Psoas muscle (tissue), 7 donors: ENCODE measurements at regions not wholly inside any gene's neighbourhood (a gene's known extent, or its start where the extent isn't known, plus 50 kb on each side); places are given as distances from the start of the nearest gene placed in this dataset.
"Not testable (repeated sequence)": the region's sequence is repeated elsewhere in the genome, so short reads cannot be mapped to it uniquely, and the experiment has no call there.

Source experiments
- ATAC-seq, 4 donors: fragments of 200-7000 bp; cut with Tn5 transposase; one replicate each; pipeline ENCODE4 v1.9.1; 2020; ENCODE audit warnings: moderate library complexity in 3 of 4, mild to moderate bottlenecking in 2 of 4
- DNase-seq, 2 donors: peaks; one replicate each; pipeline ENCODE4 v3.0.0-alpha.2; 2020
- H3K27ac ChIP-seq: fragments of 200-600 bp; one replicate; pipeline ENCODE4 v1.8.0; 2022
- H3K27me3 ChIP-seq, 3 donors: fragments of 200-600 bp in 1 of 3; one replicate each; pipeline versions ENCODE4 v1.6.1 to v1.8.0; 2013 to 2022; ENCODE audit warnings: low read length in 2 of 3, mild to moderate bottlenecking in 2 of 3, moderate library complexity in 1 of 3; ENCODE audit not compliant: insufficient read depth in 3 of 3
- H3K36me3 ChIP-seq, 2 donors: fragments of 200-600 bp in 1 of 2; one replicate each; pipeline versions ENCODE4 v1.6.1 to v1.8.0; 2013 to 2022; ENCODE audit warnings: low read depth in 1 of 2, mild to moderate bottlenecking in 1 of 2, moderate library complexity in 1 of 2; ENCODE audit not compliant: insufficient read depth in 1 of 2
- H3K4me1 ChIP-seq: fragments of 200-600 bp; one replicate; pipeline ENCODE4 v1.8.0; 2022
- H3K4me3 ChIP-seq: fragments of 200-600 bp; one replicate; pipeline ENCODE4 v1.8.0; 2022; ENCODE audit warnings: mild to moderate bottlenecking
- H3K9me3 ChIP-seq: fragments of 200-600 bp; one replicate; pipeline ENCODE4 v1.8.0; 2022
- CTCF ChIP-seq: fragments of 200-600 bp; IDR thresholded peaks from one replicate; pipeline ENCODE4 v1.8.0; 2022; ENCODE audit warnings: antibody characterized with exemption
- WGBS, 3 donors: extraction: QIAGEN DNeasy Blood & Tissue Kit; methylation state at CpG; one replicate each; pipeline versions ENCODE4 v1.1.6 to v1.1.7; 2013; 5-methylcytosine and 5-hydroxymethylcytosine counted together
- intact Hi-C, 2 donors: fragments of 100-400 bp; cut with DNase I; formaldehyde crosslinking; loops; one replicate each; pipeline versions ENCODE4 v1.11.0 to v1.14.2; 2022
- donor health status: healthy with polysubstance abuse.
- donor health status: DM: no; HTN: no; CAD: no; lungs with moderate emphysema.
- donor health status: Bipolar disorder and iron deficiency.
- donor health status: healthy.
- donor health status: DM: yes; HTN: yes; CAD: no.
- donor health status: DM: no; HTN: no; CAD: no.
- donor health status: DM: yes; HTN: yes; CAD: no.

- intact Hi-C loops: no loop called here
- H3K27ac ChIP-seq: no peak overlapping the region
- WGBS, 3 donors: 90 to 97% (median 93%) methylated on average over 1 of the region's 1 CpG
- H3K27me3 ChIP-seq: no peaks in the 10 kb centered on the region
- ATAC-seq (no peak), DNase-seq (no peak)
- H3K36me3 ChIP-seq: no peaks in the 10 kb centered on the region
- TF ChIP-seq CTCF: no peak
- no peaks in the 10 kb centered on the region for H3K4me1 ChIP-seq
- H3K9me3 ChIP-seq: no peaks in the 10 kb centered on the region
- H3K4me3 ChIP-seq: no peak overlapping the region
Observed at GRCh38 chr13:68895696-68896095, 1211.9 kb upstream of the ATXN8OS start.

- H3K4me3 ChIP-seq, H3K36me3 ChIP-seq, DNase-seq, ATAC-seq, intact Hi-C loops, H3K27ac ChIP-seq, H3K27me3 ChIP-seq, H3K9me3 ChIP-seq, H3K4me1 ChIP-seq: not testable (repeated sequence)
- 51 to 59% (median 57%) methylated on average over 2 of the region's 2 CpGs for WGBS, 3 donors
Observed at GRCh38 chr13:68893721-68894120, 1213.9 kb upstream of the ATXN8OS start.

GRCh38 chr13:68892596-68892995 is 1215.0 kb upstream of the ATXN8OS start:
- DNase-seq, H3K4me1 ChIP-seq, H3K27ac ChIP-seq, H3K9me3 ChIP-seq, H3K4me3 ChIP-seq, intact Hi-C loops, ATAC-seq, H3K36me3 ChIP-seq, H3K27me3 ChIP-seq: not testable (repeated sequence)
- 59 to 69% (median 62%) methylated on average over 3 of the region's 3 CpGs for WGBS, 3 donors

- intact Hi-C loops, DNase-seq: not testable (repeated sequence)
- 84 to 86% (median 86%) methylated on average over 7 of the region's 7 CpGs for WGBS, 3 donors
Observed at GRCh38 chr13:68890101-68890500, 1217.5 kb upstream of the ATXN8OS start.

GRCh38 chr13:68888832-68889231 is 1218.8 kb upstream of the ATXN8OS start:
- H3K4me1 ChIP-seq: no peaks in the 10 kb centered on the region

More at GRCh38 chr13:68890101-68890500, 1217.5 kb upstream of the ATXN8OS start:
- H3K36me3 ChIP-seq, H3K9me3 ChIP-seq, ATAC-seq, H3K4me1 ChIP-seq, H3K27me3 ChIP-seq, H3K27ac ChIP-seq, H3K4me3 ChIP-seq: not testable (repeated sequence)

GRCh38 chr13:68872338-68872737 is 1235.3 kb upstream of the ATXN8OS start:
- TF ChIP-seq CTCF: no peak

More at GRCh38 chr13:68888832-68889231, 1218.8 kb upstream of the ATXN8OS start:
- no peaks in the 10 kb centered on the region for H3K36me3 ChIP-seq
- no peak for TF ChIP-seq CTCF
- no peak overlapping the region for H3K27ac ChIP-seq
- ATAC-seq: no peak
- WGBS, 3 donors: 91 to 96% (median 95%) methylated on average over 4 of the region's 4 CpGs
- no peaks in the 10 kb centered on the region for H3K9me3 ChIP-seq
- DNase-seq: no peak
- intact Hi-C loops: no loop called here
- H3K27me3 ChIP-seq: no peaks in the 10 kb centered on the region
- H3K4me3 ChIP-seq: no peak overlapping the region

More at GRCh38 chr13:68872338-68872737, 1235.3 kb upstream of the ATXN8OS start:
- intact Hi-C loops: no loop called here
- no peak overlapping the region for H3K27ac ChIP-seq
- no peak overlapping the region for H3K4me3 ChIP-seq
- no peaks in the 10 kb centered on the region for H3K27me3 ChIP-seq
- no peaks in the 10 kb centered on the region for H3K36me3 ChIP-seq
- H3K9me3 ChIP-seq: no peaks in the 10 kb centered on the region
- no peaks in the 10 kb centered on the region for H3K4me1 ChIP-seq
- ATAC-seq (no peak), DNase-seq (no peak)
- WGBS, 3 donors: 89 to 94% (median 89%) methylated on average over 2 of the region's 2 CpGs
